Endodermal cell (in vitro differentiated cells): ENCODE measurements at regions not wholly inside any gene's neighbourhood (a gene's known extent, or its start where the extent isn't known, plus 50 kb on each side); places are given as distances from the start of the nearest gene placed in this dataset.

Source experiments
- DNase-seq: peaks from one replicate; pipeline ENCODE4 v3.0.0-alpha.2; 2017
- H3K27ac ChIP-seq: 2 replicates; pipeline ENCODE4 v1.5.1; 2013; ENCODE audit warnings: mild to moderate bottlenecking, low read depth, low read length, moderate library complexity
- H3K27me3 ChIP-seq: 2 replicates; pipeline ENCODE4 v1.6.1; 2013; ENCODE audit warnings: mild to moderate bottlenecking, low read length, moderate library complexity; ENCODE audit not compliant: insufficient read depth, control insufficient read depth, poor library complexity, severe bottlenecking
- H3K36me3 ChIP-seq: 2 replicates; pipeline ENCODE4 v1.7.0; 2013; ENCODE audit warnings: mild to moderate bottlenecking, low read length, moderate library complexity; ENCODE audit not compliant: control insufficient read depth, insufficient read depth
- H3K4me1 ChIP-seq: one replicate; pipeline ENCODE4 v1.7.0; 2013; ENCODE audit warnings: low read length; ENCODE audit not compliant: control insufficient read depth, insufficient read depth
- H3K4me3 ChIP-seq: 2 replicates; pipeline ENCODE4 v1.5.1; 2013; ENCODE audit warnings: mild to moderate bottlenecking, low read length, moderate library complexity
- H3K9ac ChIP-seq: 2 replicates; pipeline ENCODE4 v1.6.1; 2013; ENCODE audit warnings: mild to moderate bottlenecking, low read length, moderate library complexity; ENCODE audit not compliant: poor library complexity, severe bottlenecking; ENCODE audit errors: extremely low read depth
- H3K9me3 ChIP-seq: 2 replicates; pipeline ENCODE4 v1.6.1; 2013; ENCODE audit warnings: mild to moderate bottlenecking, low read length, moderate library complexity; ENCODE audit not compliant: control insufficient read depth
- H3K27ac Mint-ChIP-seq: 2 replicates; pipeline ENCODE4 v1.8.0; 2020; ENCODE audit warnings: mixed read lengths
- H3K27me3 Mint-ChIP-seq: 2 replicates; pipeline ENCODE4 v1.8.0; 2021; ENCODE audit warnings: mild to moderate bottlenecking, mixed read lengths; ENCODE audit not compliant: insufficient read depth
- H3K36me3 Mint-ChIP-seq: 2 replicates; pipeline ENCODE4 v1.8.0; 2020; ENCODE audit warnings: low read depth, mixed read lengths
- H3K4me1 Mint-ChIP-seq: 2 replicates; pipeline ENCODE4 v1.8.0; 2020; ENCODE audit warnings: mixed read lengths
- H3K4me3 Mint-ChIP-seq: 2 replicates; pipeline ENCODE4 v1.8.0; 2020; ENCODE audit warnings: mild to moderate bottlenecking, moderate library complexity, mixed read lengths
- H3K9me3 Mint-ChIP-seq: 2 replicates; pipeline ENCODE4 v1.8.0; 2020; ENCODE audit warnings: mild to moderate bottlenecking, mixed read lengths
- WGBS, 2 experiments: methylation state at CpG; one replicate each; pipeline versions ENCODE4 v1.1.5 to v1.1.7; 2013; ENCODE audit warnings: missing lambda C conversion rate in 2 of 2, mixed read lengths in 1 of 2; ENCODE audit not compliant: insufficient coverage in 1 of 2, insufficient read length in 1 of 2; 5-methylcytosine and 5-hydroxymethylcytosine counted together
- TF ChIP-seq, protein P1 (sequence below): fragments of 200-600 bp; sonication (generic); conservative IDR thresholded peaks from 2 replicates; pipeline ENCODE4 v1.5.0; 2021; ENCODE audit warnings: antibody characterized with exemption, mild to moderate bottlenecking

GRCh38 chr12:131385313-131386166, 325.4 kb upstream of the SFSWAP start:
- DNase-seq = no peak
- Histone ChIP-seq H3K9ac (no peak overlapping the region), H3K27ac (no peak overlapping the region), H3K4me3 (no peak overlapping the region), H3K36me3 (no peaks in the 10 kb centered on the region), H3K4me1 (no peaks in the 10 kb centered on the region), H3K27me3 (no peaks in the 10 kb centered on the region), H3K9me3 (no peaks in the 10 kb centered on the region)
- no peak overlapping the region for H3K4me3 Mint-ChIP-seq
- no peaks in the 10 kb centered on the region for H3K27me3 Mint-ChIP-seq
- H3K9me3 Mint-ChIP-seq = no peaks in the 10 kb centered on the region
- no peaks in the 10 kb centered on the region for H3K4me1 Mint-ChIP-seq
- no peak overlapping the region for H3K27ac Mint-ChIP-seq
- TF ChIP-seq, protein P1, sequence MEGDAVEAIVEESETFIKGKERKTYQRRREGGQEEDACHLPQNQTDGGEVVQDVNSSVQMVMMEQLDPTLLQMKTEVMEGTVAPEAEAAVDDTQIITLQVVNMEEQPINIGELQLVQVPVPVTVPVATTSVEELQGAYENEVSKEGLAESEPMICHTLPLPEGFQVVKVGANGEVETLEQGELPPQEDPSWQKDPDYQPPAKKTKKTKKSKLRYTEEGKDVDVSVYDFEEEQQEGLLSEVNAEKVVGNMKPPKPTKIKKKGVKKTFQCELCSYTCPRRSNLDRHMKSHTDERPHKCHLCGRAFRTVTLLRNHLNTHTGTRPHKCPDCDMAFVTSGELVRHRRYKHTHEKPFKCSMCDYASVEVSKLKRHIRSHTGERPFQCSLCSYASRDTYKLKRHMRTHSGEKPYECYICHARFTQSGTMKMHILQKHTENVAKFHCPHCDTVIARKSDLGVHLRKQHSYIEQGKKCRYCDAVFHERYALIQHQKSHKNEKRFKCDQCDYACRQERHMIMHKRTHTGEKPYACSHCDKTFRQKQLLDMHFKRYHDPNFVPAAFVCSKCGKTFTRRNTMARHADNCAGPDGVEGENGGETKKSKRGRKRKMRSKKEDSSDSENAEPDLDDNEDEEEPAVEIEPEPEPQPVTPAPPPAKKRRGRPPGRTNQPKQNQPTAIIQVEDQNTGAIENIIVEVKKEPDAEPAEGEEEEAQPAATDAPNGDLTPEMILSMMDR = no peak
- no peaks in the 10 kb centered on the region for H3K36me3 Mint-ChIP-seq
- 88 to 91% methylated on average over 14 to 26 of the region's 26 CpGs for WGBS, 2 experiments

DNA sequence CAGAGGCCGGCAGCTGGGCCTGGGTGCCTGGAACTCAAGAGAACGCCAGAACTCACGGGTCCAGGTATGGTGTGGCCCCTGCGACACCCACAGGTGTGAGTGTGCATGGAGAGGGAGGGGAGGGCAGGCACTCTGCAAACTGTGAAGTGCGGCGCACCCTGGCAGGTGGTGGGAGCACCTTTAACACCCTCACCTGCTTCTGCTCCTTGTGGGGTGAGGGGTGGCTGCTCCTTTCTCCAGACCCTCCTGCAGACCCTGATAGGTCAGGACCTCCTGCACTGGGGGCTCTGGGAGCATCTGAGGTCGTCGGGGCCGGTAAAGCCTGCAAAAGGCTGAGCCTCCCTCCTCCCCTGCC, 324.7 kb upstream of the SFSWAP start:
- H3K27ac Mint-ChIP-seq = no peak overlapping the region
- no peaks in the 10 kb centered on the region for H3K4me1 ChIP-seq
- H3K4me1 Mint-ChIP-seq = no peaks in the 10 kb centered on the region
- H3K9me3 Mint-ChIP-seq = no peaks in the 10 kb centered on the region
- H3K27me3 ChIP-seq = no peaks in the 10 kb centered on the region
- no peak overlapping the region for H3K4me3 Mint-ChIP-seq
- no peaks in the 10 kb centered on the region for H3K36me3 ChIP-seq
- TF ChIP-seq, protein P1 = no peak
- no peaks in the 10 kb centered on the region for H3K9me3 ChIP-seq
- no peaks in the 10 kb centered on the region for H3K36me3 Mint-ChIP-seq
- no peak overlapping the region for H3K4me3 ChIP-seq
- H3K9ac ChIP-seq = no peak overlapping the region
- no peaks in the 10 kb centered on the region for H3K27me3 Mint-ChIP-seq
- 81% methylated on average over 9 of the region's 9 CpGs; no CpG with 5 or more reads in 1 of the 2 experiments for WGBS, 2 experiments
- DNase-seq = no peak
- no peak overlapping the region for H3K27ac ChIP-seq

DNA sequence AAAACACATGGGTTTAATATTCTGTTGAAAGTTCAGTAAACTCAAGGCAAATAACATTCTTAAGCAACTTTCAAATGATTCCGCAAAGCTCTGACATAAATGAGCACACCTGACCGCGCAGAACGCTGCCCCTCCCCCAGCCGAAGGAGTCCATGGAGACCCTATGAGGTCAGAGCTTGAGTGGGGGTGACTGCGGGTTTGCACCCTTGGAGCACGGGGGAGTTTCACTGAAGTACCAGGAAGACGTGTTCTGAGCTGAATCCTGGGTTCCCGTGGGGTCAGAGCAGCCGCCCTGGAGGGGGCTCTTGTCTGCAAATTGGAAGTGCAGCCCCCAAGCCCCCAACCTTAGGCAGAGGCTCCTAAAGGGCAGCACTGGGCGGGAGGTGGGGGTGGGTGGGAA, 324.1 kb upstream of the SFSWAP start:
- 89 to 100% methylated on average over 1 to 11 of the region's 11 CpGs for WGBS, 2 experiments
- TF ChIP-seq, protein P1 = no peak
- no peak for DNase-seq
- no peak overlapping the region for H3K9ac ChIP-seq
- H3K9me3 Mint-ChIP-seq = no peaks in the 10 kb centered on the region
- H3K36me3 ChIP-seq = no peaks in the 10 kb centered on the region
- no peak overlapping the region for H3K4me3 Mint-ChIP-seq
- H3K27me3 ChIP-seq = no peaks in the 10 kb centered on the region
- no peak overlapping the region for H3K27ac Mint-ChIP-seq
- H3K27ac ChIP-seq = no peak overlapping the region
- no peaks in the 10 kb centered on the region for H3K36me3 Mint-ChIP-seq
- no peaks in the 10 kb centered on the region for H3K4me1 Mint-ChIP-seq
- no peaks in the 10 kb centered on the region for H3K4me1 ChIP-seq
- no peak overlapping the region for H3K4me3 ChIP-seq
- H3K27me3 Mint-ChIP-seq = peaks cover 2% of the 10 kb centered on the region
- H3K9me3 ChIP-seq = no peaks in the 10 kb centered on the region
